ENCODE measurements at regions not wholly inside any gene's neighbourhood (a gene's known extent, or its start where the extent isn't known, plus 50 kb on each side); places are given as distances from the start of the nearest gene placed in this dataset.

- no peak overlapping the region for H3K4me3 ChIP-seq
- intact Hi-C loops (cut with DNase I): no loop called here
- no peaks in the 10 kb centered on the region for H3K36me3 ChIP-seq (ENCODE audit: insufficient read depth in 1 of 2, low read depth in 1 of 2)
- TF ChIP-seq, protein P1, sequence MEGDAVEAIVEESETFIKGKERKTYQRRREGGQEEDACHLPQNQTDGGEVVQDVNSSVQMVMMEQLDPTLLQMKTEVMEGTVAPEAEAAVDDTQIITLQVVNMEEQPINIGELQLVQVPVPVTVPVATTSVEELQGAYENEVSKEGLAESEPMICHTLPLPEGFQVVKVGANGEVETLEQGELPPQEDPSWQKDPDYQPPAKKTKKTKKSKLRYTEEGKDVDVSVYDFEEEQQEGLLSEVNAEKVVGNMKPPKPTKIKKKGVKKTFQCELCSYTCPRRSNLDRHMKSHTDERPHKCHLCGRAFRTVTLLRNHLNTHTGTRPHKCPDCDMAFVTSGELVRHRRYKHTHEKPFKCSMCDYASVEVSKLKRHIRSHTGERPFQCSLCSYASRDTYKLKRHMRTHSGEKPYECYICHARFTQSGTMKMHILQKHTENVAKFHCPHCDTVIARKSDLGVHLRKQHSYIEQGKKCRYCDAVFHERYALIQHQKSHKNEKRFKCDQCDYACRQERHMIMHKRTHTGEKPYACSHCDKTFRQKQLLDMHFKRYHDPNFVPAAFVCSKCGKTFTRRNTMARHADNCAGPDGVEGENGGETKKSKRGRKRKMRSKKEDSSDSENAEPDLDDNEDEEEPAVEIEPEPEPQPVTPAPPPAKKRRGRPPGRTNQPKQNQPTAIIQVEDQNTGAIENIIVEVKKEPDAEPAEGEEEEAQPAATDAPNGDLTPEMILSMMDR (IDR thresholded peaks at IDR 0.05): no peak
- peak in 1 of 4 donors; percentile 69 for ATAC-seq
- peak in 1 of 2 donors; percentile 13 for DNase-seq
- 45 to 78% (median 51%) methylated on average over 3 of the region's 3 CpGs for whole genome bisulfite sequencing, 3 donors
- H3K4me1 ChIP-seq: no peaks in the 10 kb centered on the region
- no peaks in the 10 kb centered on the region for H3K9me3 ChIP-seq
- no peak overlapping the region for H3K27ac ChIP-seq
- no peaks in the 10 kb centered on the region for H3K27me3 ChIP-seq (ENCODE audit: insufficient read depth in 3 of 3, low read length in 2 of 3)
These were observed 263.2 kb upstream of the SPRY2 start for GRCh38 chr13:80604098-80604497.

DNA sequence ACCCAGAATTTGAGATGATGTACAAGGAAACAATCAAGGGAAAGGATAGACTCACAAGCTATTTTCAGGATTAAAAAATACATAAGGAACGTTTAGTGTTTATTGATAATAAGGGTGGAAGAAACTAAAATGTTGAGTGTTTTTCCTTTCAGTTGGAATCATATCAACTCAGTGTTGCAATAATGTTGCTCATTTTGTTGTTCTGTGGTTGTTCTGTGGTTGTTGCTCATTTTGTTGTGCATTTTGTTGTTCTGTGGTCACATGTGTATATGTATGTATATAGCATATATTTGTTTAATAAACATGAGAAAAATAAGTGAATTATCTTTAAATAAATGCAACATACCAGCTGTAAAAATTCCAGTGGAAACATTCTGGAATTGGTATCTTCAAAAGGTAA, 262.4 kb upstream of the SPRY2 start:
- Histone ChIP-seq H3K27ac (no peak overlapping the region), H3K4me1 (no peaks in the 10 kb centered on the region), H3K9me3 (no peaks in the 10 kb centered on the region), H3K27me3 (ENCODE audit: insufficient read depth in 3 of 3, low read length in 2 of 3) (no peaks in the 10 kb centered on the region), H3K36me3 (ENCODE audit: insufficient read depth in 1 of 2, low read depth in 1 of 2) (no peaks in the 10 kb centered on the region), H3K4me3 (no peak overlapping the region)
- 41 to 64% (median 49%) methylated on average over 1 of the region's 1 CpG for WGBS, 3 donors
- TF ChIP-seq, protein P1 (IDR thresholded peaks at IDR 0.05): no peak
- no peak for ATAC-seq
- no peak for DNase-seq
- intact Hi-C loops (cut with DNase I): no loop called here

GRCh38 chr13:80599765-80600164, 258.8 kb upstream of the SPRY2 start:
- ATAC-seq (no peak), DNase-seq (no peak)
- Histone ChIP-seq H3K4me3 (no peak overlapping the region), H3K36me3 (ENCODE audit: insufficient read depth in 1 of 2, low read depth in 1 of 2) (no peaks in the 10 kb centered on the region), H3K27ac (no peak overlapping the region), H3K4me1 (no peaks in the 10 kb centered on the region), H3K27me3 (ENCODE audit: insufficient read depth in 3 of 3, low read length in 2 of 3) (no peaks in the 10 kb centered on the region), H3K9me3 (no peaks in the 10 kb centered on the region)
- intact Hi-C loops (cut with DNase I): no loop called here
- TF ChIP-seq, protein P1 (IDR thresholded peaks at IDR 0.05): no peak

DNA sequence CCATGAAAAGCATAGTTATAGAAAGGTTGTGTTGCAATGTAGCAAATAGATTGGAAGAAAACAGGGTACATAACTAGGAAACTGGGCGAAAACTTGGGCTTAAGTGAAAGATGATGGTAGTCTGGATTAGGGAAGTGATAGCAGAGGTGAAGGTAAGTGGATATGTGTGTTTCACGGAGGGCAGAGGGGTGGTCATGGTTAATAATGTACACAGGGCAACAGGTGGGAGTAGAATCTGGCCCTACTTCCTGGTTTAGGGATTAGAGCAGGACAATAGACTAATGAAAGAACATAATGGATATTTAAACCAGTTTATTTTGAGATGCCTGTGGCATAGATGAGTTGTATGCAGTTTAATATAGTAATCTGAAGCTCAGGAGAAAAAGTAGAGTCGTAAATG, 257.3 kb upstream of the SPRY2 start:
- H3K4me1 ChIP-seq: no peaks in the 10 kb centered on the region
- H3K27ac ChIP-seq: no peak overlapping the region
- no peak overlapping the region for H3K4me3 ChIP-seq
- intact Hi-C loops (cut with DNase I): no loop called here
- H3K36me3 ChIP-seq (ENCODE audit: insufficient read depth in 1 of 2, low read depth in 1 of 2): no peaks in the 10 kb centered on the region
- no peaks in the 10 kb centered on the region for H3K27me3 ChIP-seq (ENCODE audit: insufficient read depth in 3 of 3, low read length in 2 of 3)
- H3K9me3 ChIP-seq: no peaks in the 10 kb centered on the region
- DNase-seq (no peak), ATAC-seq (no peak)
- TF ChIP-seq, protein P1 (IDR thresholded peaks at IDR 0.05): no peak
- WGBS, 3 donors: 78 to 87% (median 84%) methylated on average over 3 of the region's 3 CpGs

- H3K9me3 ChIP-seq: no peaks in the 10 kb centered on the region
- TF ChIP-seq, protein P1 (IDR thresholded peaks at IDR 0.05): no peak
- no peak overlapping the region for H3K4me3 ChIP-seq
- H3K27me3 ChIP-seq (ENCODE audit: insufficient read depth in 3 of 3, low read length in 2 of 3): no peaks in the 10 kb centered on the region
- no peak for ATAC-seq
- H3K27ac ChIP-seq: no peak overlapping the region
- 83 to 87% (median 86%) methylated on average over 4 of the region's 4 CpGs for WGBS, 3 donors
- no peaks in the 10 kb centered on the region for H3K36me3 ChIP-seq (ENCODE audit: insufficient read depth in 1 of 2, low read depth in 1 of 2)
- DNase-seq: no peak
- H3K4me1 ChIP-seq: no peaks in the 10 kb centered on the region
- intact Hi-C loops (cut with DNase I): no loop called here
These were observed 251.2 kb upstream of the SPRY2 start for GRCh38 chr13:80591976-80592740.
